Erythroblast (primary cell): ENCODE measurements at regions not wholly inside any gene's neighbourhood (a gene's known extent, or its start where the extent isn't known, plus 50 kb on each side); places are given as distances from the start of the nearest gene placed in this dataset.

Experiments used
- GATA1 ChIP-seq: IDR thresholded peaks from 2 replicates; pipeline ENCODE4 v1.6.1; 2011; ENCODE audit warnings: low read depth, mild to moderate bottlenecking, control low read depth, low read length, moderate library complexity
- POLR2A ChIP-seq: IDR thresholded peaks from 2 replicates; pipeline ENCODE4 v1.6.1; 2011; ENCODE audit warnings: mild to moderate bottlenecking, low read length

DNA sequence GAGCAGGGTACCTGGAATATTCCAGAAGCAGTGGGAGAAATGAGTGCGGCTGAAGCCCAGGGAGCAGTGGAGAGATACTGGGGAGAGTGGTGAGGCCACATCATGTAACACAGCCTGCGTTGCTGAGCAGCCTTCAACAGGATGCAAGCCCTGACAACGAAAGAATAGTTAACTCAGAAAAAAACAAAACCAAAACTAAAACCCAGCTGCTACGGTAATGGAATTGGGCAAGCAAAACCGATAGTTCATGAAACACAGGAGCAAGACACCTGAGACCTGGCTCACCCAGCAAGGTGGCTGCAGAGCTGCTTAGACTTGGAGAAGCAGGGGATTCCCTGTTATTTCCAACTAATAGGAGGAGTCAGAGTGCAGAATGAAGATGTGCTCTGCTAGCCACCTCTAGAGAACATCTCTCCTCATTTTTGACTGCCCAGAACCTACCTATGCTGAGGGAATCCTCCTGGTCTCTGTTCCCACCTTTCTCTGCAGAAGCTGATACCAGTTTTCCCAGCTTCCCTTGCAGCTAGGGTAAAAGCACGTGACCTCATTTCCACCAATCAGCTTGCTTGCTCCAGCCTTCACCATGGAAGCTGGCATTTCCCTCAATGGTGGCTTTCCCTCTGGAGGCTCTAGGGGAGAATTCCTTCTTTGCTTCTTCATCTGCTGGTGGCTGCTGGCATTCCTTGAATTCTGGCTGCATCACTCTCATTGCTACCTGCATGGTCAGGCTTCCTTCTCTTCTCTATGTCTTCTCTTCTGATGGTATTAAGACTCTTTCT is 59.4 kb upstream of the XYLT1 start:
- TF ChIP-seq POLR2A, result no peak
- no peak for TF ChIP-seq GATA1
